Kidney (tissue), 13 donors: ENCODE measurements at regions not wholly inside any gene's neighbourhood (a gene's known extent, or its start where the extent isn't known, plus 50 kb on each side); places are given as distances from the start of the nearest gene placed in this dataset.

ENCODE experiments used
- DNase-seq, 5 donors: peaks; one replicate each; pipeline ENCODE4 v3.0.0-alpha.2; 2013 to 2020
- FAIRE-seq: peaks from 2 replicates; lab custom pipeline; 2012; peaks lifted over from hg19 to GRCh38; lab: Jason Lieb, UNC
- H3K27ac ChIP-seq, 2 donors: one replicate each; pipeline ENCODE4 v1.7.0; 2013; ENCODE audit warnings: low read depth in 2 of 2, low read length in 2 of 2, inconsistent platforms in 1 of 2
- H3K27me3 ChIP-seq: one replicate; pipeline ENCODE4 v1.7.1; 2013; ENCODE audit warnings: low read length, inconsistent platforms; ENCODE audit not compliant: control insufficient read depth, insufficient read depth
- H3K36me3 ChIP-seq, 3 donors: one replicate each; pipeline versions ENCODE4 v1.7.0 to v1.7.1; 2013; ENCODE audit warnings: low read length in 3 of 3, control low read depth in 1 of 3, inconsistent platforms in 1 of 3; ENCODE audit not compliant: insufficient read depth in 3 of 3, control insufficient read depth in 2 of 3
- H3K4me1 ChIP-seq, 3 donors: one replicate each; pipeline versions ENCODE4 v1.7.0 to v1.7.1; 2013; ENCODE audit warnings: low read length in 3 of 3, inconsistent platforms in 1 of 3, low read depth in 1 of 3; ENCODE audit not compliant: control insufficient read depth in 2 of 3, insufficient read depth in 2 of 3
- H3K4me3 ChIP-seq, 3 donors: one replicate each; pipeline versions ENCODE4 v1.7.0 to v1.8.1; 2013; ENCODE audit warnings: low read length in 3 of 3, control low read depth in 1 of 3, inconsistent platforms in 1 of 3
- H3K9ac ChIP-seq, 3 donors: one replicate each; pipeline versions ENCODE4 v1.7.0 to v1.7.1; 2013; ENCODE audit warnings: low read length in 3 of 3, control low read depth in 1 of 3, inconsistent platforms in 1 of 3
- H3K9me3 ChIP-seq, 3 donors: one replicate each; pipeline versions ENCODE4 v1.7.0 to v1.7.1; 2013; ENCODE audit warnings: low read length in 3 of 3, control low read depth in 1 of 3, inconsistent platforms in 1 of 3; ENCODE audit not compliant: control insufficient read depth in 2 of 3, insufficient read depth in 1 of 3
- CTCF ChIP-seq: IDR thresholded peaks from 3 replicates; pipeline ENCODE4 v1.5.1; 2012; ENCODE audit warnings: mild to moderate bottlenecking, moderate library complexity, borderline replicate concordance; ENCODE audit not compliant: insufficient read depth; ENCODE audit errors: extremely low read depth
- intact Hi-C: fragments of 100-400 bp; cut with DNase I; formaldehyde crosslinking; loops from one replicate; pipeline ENCODE4 v1.11.1; 2022
- donor health status: control.
- donor health status: control.
- donor health status: control.
- donor health status: control.
- donor health status: control.
- donor health status: DM: yes; HTN: yes; CAD: no.
- donor health status: Normal renal cell carcinoma (clear cell type).

- intact Hi-C loops, result no loop called here
- FAIRE-seq (no peak), DNase-seq (peak in 3 of 5 donors; percentile 31 to 62 (median 61))
- Histone ChIP-seq H3K27ac (no peak overlapping the region), H3K27me3 (no peaks in the 10 kb centered on the region), H3K4me1 (no peaks in the 10 kb centered on the region), H3K36me3 (no peaks in the 10 kb centered on the region), H3K9me3 (no peaks in the 10 kb centered on the region), H3K4me3 (peak overlapping the region in 1 of 3 donors; percentile 25), H3K9ac (no peak overlapping the region)
- peak; percentile 71 for TF ChIP-seq CTCF
Measured at GRCh38 chr17:54172096-54172984, 349.6 kb downstream of the KIF2B start.

GRCh38 chr17:54172985-54173316, 350.2 kb downstream of the KIF2B start:
- H3K27ac ChIP-seq, result no peak overlapping the region
- peak; percentile 3 for FAIRE-seq
- no peak overlapping the region for H3K9ac ChIP-seq
- no peaks in the 10 kb centered on the region for H3K27me3 ChIP-seq
- H3K9me3 ChIP-seq, result no peaks in the 10 kb centered on the region
- no peaks in the 10 kb centered on the region for H3K4me1 ChIP-seq
- TF ChIP-seq CTCF, result no peak
- intact Hi-C loops, result no loop called here
- DNase-seq, result no peak
- H3K36me3 ChIP-seq, result no peaks in the 10 kb centered on the region
- no peak overlapping the region for H3K4me3 ChIP-seq

- Histone ChIP-seq H3K9me3 (no peaks in the 10 kb centered on the region), H3K4me1 (no peaks in the 10 kb centered on the region), H3K4me3 (no peak overlapping the region), H3K27ac (no peak overlapping the region), H3K9ac (no peak overlapping the region), H3K36me3 (no peaks in the 10 kb centered on the region), H3K27me3 (no peaks in the 10 kb centered on the region)
- TF ChIP-seq CTCF, result no peak
- intact Hi-C loops, result no loop called here
- FAIRE-seq (no peak), DNase-seq (no peak)
Measured at GRCh38 chr17:54177606-54178308, 355.0 kb downstream of the KIF2B start.
